Spleen (tissue), 3 donors: ENCODE measurements at regions not wholly inside any gene's neighbourhood (a gene's known extent, or its start where the extent isn't known, plus 50 kb on each side); places are given as distances from the start of the nearest gene placed in this dataset.

Experiments used
- POLR2A ChIP-seq, 3 donors: fragments of 450-650 bp; IDR thresholded peaks; one replicate each; pipeline ENCODE4 v1.5.1; 2017; ENCODE audit warnings: antibody characterized with exemption in 3 of 3, mild to moderate bottlenecking in 1 of 3
- POLR2AphosphoS5 ChIP-seq, 3 donors: sonication (generic); formaldehyde crosslinking; IDR thresholded peaks; one replicate each; pipeline ENCODE4 v1.5.1; 2017; ENCODE audit warnings: antibody characterized with exemption in 3 of 3

GRCh38 chr16:86391486-86391885 is 118.8 kb upstream of the FOXF1 start:
- no peak for TF ChIP-seq POLR2A (IDR thresholded peaks at IDR 0.05)
- TF ChIP-seq POLR2AphosphoS5 (IDR thresholded peaks at IDR 0.05): no peak
